VCaP (cell line): ENCODE measurements at regions not wholly inside any gene's neighbourhood (a gene's known extent, or its start where the extent isn't known, plus 50 kb on each side); places are given as distances from the start of the nearest gene placed in this dataset.

Source experiments
- H3K27ac ChIP-seq: fragments of 450-650 bp; 2 replicates; pipeline ENCODE4 v1.5.1; 2017
- TF ChIP-seq, protein P1 (sequence below): fragments of 450-650 bp; conservative IDR thresholded peaks from 2 replicates; pipeline ENCODE4 v1.5.1; 2017; ENCODE audit warnings: mild to moderate bottlenecking, moderate library complexity

GRCh38 chr5:89283728-89284493 is 400.9 kb upstream of the MEF2C start:
- TF ChIP-seq, protein P1, sequence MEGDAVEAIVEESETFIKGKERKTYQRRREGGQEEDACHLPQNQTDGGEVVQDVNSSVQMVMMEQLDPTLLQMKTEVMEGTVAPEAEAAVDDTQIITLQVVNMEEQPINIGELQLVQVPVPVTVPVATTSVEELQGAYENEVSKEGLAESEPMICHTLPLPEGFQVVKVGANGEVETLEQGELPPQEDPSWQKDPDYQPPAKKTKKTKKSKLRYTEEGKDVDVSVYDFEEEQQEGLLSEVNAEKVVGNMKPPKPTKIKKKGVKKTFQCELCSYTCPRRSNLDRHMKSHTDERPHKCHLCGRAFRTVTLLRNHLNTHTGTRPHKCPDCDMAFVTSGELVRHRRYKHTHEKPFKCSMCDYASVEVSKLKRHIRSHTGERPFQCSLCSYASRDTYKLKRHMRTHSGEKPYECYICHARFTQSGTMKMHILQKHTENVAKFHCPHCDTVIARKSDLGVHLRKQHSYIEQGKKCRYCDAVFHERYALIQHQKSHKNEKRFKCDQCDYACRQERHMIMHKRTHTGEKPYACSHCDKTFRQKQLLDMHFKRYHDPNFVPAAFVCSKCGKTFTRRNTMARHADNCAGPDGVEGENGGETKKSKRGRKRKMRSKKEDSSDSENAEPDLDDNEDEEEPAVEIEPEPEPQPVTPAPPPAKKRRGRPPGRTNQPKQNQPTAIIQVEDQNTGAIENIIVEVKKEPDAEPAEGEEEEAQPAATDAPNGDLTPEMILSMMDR: no peak
- H3K27ac ChIP-seq: no peak overlapping the region

DNA sequence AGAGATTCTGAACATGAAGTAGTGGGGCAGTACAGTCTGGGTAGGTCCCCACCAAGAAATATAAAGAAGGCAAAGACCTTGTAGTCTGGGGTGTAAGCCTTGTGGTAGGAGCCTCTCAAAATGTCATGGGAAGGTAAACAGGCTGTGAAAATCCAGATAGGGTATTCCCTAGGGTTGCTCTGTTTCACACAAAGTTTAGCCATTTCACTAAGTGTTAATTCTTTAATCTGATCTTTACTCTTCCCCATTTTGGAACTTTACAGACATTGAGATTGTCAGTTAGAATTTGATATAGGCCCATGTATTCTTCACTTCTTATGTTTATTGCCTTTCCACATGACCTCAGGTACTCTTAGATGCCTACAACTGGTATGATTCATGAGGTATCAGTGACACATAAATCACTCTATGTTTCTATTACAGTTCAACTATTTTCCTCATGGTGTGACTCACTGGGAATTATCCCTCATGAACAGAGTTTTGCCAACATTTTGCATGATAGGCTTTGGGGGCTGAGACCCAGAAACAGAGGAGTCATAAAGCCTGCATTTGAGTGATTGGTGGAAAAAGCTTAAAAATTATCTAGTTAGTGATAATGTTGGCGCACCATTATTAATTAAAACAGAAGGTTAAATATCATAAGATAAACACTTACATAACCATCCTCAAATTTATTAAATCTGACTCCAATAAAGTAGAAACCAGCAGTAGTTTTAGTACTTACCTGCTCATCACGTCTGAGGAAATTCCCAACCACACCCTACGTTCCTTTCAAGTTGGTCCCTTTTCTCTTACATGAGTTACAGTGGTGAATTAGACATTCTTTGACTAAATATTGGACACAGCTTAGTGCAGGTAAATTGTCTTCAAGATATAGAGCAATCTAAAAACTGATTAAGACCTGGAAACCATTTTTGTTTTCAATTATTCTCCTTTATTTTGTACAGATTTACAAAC is 399.8 kb upstream of the MEF2C start:
- H3K27ac ChIP-seq: no peak overlapping the region
- TF ChIP-seq, protein P1: no peak

GRCh38 chr5:89281766-89282553 is 399.0 kb upstream of the MEF2C start:
- TF ChIP-seq, protein P1: no peak
- no peak overlapping the region for H3K27ac ChIP-seq

DNA sequence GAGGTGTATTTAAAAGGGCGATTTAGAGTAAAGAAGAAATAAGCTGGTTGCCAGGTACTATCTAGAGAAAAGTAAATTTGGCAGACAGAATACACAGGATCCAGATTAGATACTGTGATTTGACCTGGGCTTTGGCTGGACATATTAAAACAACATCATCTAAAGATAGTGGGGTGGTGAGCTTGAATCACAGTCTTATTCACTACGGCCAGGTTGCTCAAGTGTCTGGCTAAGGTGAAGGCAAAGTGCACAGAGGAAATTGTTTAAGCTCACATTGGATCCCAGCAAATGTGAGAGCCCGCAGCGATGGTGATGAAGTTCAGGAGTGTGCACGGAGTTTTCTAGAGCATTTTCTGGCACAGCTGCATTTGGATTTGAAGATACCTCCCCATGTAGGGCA is 398.2 kb upstream of the MEF2C start:
- TF ChIP-seq, protein P1: no peak
- H3K27ac ChIP-seq: no peak overlapping the region

GRCh38 chr5:89280103-89281037 is 397.4 kb upstream of the MEF2C start:
- TF ChIP-seq, protein P1: no peak
- H3K27ac ChIP-seq: no peak overlapping the region

GRCh38 chr5:89279391-89280036 is 396.5 kb upstream of the MEF2C start:
- no peak overlapping the region for H3K27ac ChIP-seq
- TF ChIP-seq, protein P1: no peak
